Upper lobe of right lung (tissue), 1 donor: ENCODE measurements at regions not wholly inside any gene's neighbourhood (a gene's known extent, or its start where the extent isn't known, plus 50 kb on each side); places are given as distances from the start of the nearest gene placed in this dataset.

Experiments used
- ATAC-seq: fragments of 200-7000 bp; cut with Tn5 transposase; one replicate; pipeline ENCODE4 v1.9.1; 2020; ENCODE audit warnings: mild to moderate bottlenecking, moderate library complexity
- DNase-seq: peaks from one replicate; pipeline ENCODE4 v3.0.0-alpha.2; 2020
- H3K27ac ChIP-seq: fragments of 200-600 bp; one replicate; pipeline ENCODE4 v1.8.0; 2022
- H3K27me3 ChIP-seq: fragments of 200-600 bp; one replicate; pipeline ENCODE4 v1.8.0; 2022; ENCODE audit warnings: mild to moderate bottlenecking
- H3K36me3 ChIP-seq: fragments of 200-600 bp; one replicate; pipeline ENCODE4 v1.8.0; 2022
- H3K4me1 ChIP-seq: fragments of 200-600 bp; one replicate; pipeline ENCODE4 v1.8.0; 2022
- H3K4me3 ChIP-seq: fragments of 200-600 bp; one replicate; pipeline ENCODE4 v1.8.0; 2022; ENCODE audit warnings: mild to moderate bottlenecking
- H3K9me3 ChIP-seq: fragments of 200-600 bp; one replicate; pipeline ENCODE4 v1.8.0; 2022
- intact Hi-C: fragments of 100-400 bp; cut with DNase I; formaldehyde crosslinking; loops from one replicate; pipeline ENCODE4 v1.11.0; 2022
- TF ChIP-seq, protein P1 (sequence below): fragments of 200-600 bp; IDR thresholded peaks from one replicate; pipeline ENCODE4 v1.8.0; 2022; ENCODE audit warnings: antibody characterized with exemption
- donor health status: DM: no; HTN: yes; CAD: no; lungs with severe emphysema.

DNA sequence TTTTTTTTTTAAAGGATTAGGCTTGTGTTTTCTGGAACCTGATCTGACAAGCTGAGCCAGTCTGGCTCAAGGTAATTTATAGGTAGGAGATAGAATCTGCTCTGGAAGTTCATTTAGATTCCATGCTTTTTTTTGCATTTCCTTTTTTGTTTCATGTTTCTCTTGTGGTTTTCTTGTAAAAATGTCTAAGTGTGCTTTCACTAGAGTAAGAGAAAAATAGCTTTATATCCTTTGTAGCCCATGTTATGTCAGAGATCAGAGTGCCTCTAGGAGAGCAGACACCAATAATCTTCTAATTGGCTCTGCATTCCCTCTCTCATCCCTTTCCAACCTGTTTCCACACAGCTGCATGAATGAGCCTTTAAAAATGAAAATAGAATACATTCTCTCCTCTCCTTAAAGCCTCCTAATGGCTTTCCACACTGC, 389.8 kb upstream of the KCNMB2 start:
- no peaks in the 10 kb centered on the region for H3K4me1 ChIP-seq
- H3K4me3 ChIP-seq, result no peak overlapping the region
- H3K27me3 ChIP-seq, result no peaks in the 10 kb centered on the region
- H3K36me3 ChIP-seq, result no peaks in the 10 kb centered on the region
- intact Hi-C loops, result no loop called here
- no peak overlapping the region for H3K27ac ChIP-seq
- ATAC-seq (no peak), DNase-seq (no peak)
- H3K9me3 ChIP-seq, result no peaks in the 10 kb centered on the region
- TF ChIP-seq, protein P1, sequence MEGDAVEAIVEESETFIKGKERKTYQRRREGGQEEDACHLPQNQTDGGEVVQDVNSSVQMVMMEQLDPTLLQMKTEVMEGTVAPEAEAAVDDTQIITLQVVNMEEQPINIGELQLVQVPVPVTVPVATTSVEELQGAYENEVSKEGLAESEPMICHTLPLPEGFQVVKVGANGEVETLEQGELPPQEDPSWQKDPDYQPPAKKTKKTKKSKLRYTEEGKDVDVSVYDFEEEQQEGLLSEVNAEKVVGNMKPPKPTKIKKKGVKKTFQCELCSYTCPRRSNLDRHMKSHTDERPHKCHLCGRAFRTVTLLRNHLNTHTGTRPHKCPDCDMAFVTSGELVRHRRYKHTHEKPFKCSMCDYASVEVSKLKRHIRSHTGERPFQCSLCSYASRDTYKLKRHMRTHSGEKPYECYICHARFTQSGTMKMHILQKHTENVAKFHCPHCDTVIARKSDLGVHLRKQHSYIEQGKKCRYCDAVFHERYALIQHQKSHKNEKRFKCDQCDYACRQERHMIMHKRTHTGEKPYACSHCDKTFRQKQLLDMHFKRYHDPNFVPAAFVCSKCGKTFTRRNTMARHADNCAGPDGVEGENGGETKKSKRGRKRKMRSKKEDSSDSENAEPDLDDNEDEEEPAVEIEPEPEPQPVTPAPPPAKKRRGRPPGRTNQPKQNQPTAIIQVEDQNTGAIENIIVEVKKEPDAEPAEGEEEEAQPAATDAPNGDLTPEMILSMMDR, result no peak

DNA sequence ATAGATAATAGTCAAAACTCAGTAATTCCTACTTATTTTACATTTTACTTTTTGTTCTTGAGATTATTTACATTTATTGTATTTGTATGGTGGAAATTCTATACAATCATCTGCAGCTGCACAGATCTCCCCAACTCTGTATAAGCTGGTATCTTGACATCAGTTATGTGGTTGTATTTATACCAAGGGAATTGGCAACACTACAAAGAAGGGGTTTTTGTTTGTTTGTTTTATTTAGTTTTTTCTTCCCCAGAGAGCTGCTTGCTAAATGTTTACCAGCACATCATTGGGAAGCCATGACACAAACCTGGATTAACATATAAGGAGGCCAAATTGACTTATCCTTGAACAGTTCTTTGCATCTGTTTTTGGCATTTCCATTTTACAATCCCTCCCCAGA, 389.2 kb upstream of the KCNMB2 start:
- no peak for DNase-seq
- no peaks in the 10 kb centered on the region for H3K36me3 ChIP-seq
- H3K27me3 ChIP-seq, result no peaks in the 10 kb centered on the region
- ATAC-seq, result no peak
- TF ChIP-seq, protein P1, result no peak
- no peak overlapping the region for H3K27ac ChIP-seq
- no peak overlapping the region for H3K4me3 ChIP-seq
- no peaks in the 10 kb centered on the region for H3K4me1 ChIP-seq
- H3K9me3 ChIP-seq, result no peaks in the 10 kb centered on the region
- intact Hi-C loops, result no loop called here

DNA sequence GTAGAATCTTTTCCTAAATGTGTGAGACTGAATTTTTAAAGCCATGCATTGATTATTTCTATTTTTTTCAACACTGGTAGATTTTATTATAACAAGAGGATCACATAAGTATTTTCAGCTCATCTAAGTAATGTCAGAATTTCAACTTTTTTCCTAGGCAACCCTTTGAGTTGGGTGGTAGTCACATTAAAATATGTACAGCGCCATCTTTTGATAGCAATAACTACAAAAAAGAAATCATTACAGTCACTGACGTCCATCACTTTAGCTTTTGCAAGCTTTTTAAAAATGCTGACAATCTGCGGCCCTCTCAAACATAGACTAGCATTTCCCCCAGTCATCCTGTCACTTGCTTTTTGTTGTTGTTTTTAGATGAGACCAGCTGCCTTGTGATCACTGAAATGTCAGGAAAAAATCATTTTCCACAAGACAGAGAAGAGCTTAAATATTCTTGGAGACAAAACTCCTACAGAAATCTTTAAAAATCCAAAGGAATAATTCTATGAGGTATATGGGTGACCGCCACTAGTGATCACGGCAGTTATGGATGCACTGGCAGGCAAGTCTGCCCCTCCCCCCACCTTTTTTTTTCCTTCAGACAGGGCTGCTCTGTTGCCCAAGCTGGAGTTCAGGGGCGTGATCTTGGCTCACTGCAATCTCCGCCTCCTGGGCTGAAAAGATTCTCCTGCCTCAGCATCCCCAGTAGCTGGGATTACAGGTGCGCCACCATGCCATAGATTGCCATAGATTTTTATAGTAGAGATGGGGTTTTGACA, 384.0 kb upstream of the KCNMB2 start:
- ATAC-seq, result no peak
- Histone ChIP-seq H3K4me3 (no peak overlapping the region), H3K9me3 (no peaks in the 10 kb centered on the region), H3K36me3 (no peaks in the 10 kb centered on the region), H3K27me3 (no peaks in the 10 kb centered on the region), H3K27ac (no peak overlapping the region), H3K4me1 (no peaks in the 10 kb centered on the region)
- TF ChIP-seq, protein P1, result no peak
- intact Hi-C loops, result no loop called here
- no peak for DNase-seq

DNA sequence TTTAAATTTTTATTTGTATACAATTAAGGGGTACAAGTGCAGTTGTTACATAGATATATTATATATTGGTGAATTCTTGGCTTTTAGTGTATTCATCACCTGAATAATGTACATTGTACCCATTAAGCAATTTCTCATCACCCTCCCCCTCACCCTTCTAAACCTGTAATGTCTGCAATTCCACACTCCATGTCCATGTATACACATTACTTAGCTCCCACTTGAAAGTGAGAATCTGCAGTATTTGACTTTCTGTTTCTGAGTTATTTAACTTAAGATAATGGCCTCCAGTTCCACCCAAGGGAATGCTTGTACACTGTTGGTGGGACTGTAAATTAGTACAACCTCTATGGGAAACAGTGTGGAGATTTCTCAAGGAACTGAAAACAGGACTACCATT, 383.2 kb upstream of the KCNMB2 start:
- Histone ChIP-seq H3K27me3 (no peaks in the 10 kb centered on the region), H3K36me3 (no peaks in the 10 kb centered on the region), H3K27ac (no peak overlapping the region), H3K4me3 (no peak overlapping the region), H3K9me3 (no peaks in the 10 kb centered on the region), H3K4me1 (no peaks in the 10 kb centered on the region)
- TF ChIP-seq, protein P1, result no peak
- DNase-seq (no peak), ATAC-seq (no peak)
- intact Hi-C loops, result no loop called here

DNA sequence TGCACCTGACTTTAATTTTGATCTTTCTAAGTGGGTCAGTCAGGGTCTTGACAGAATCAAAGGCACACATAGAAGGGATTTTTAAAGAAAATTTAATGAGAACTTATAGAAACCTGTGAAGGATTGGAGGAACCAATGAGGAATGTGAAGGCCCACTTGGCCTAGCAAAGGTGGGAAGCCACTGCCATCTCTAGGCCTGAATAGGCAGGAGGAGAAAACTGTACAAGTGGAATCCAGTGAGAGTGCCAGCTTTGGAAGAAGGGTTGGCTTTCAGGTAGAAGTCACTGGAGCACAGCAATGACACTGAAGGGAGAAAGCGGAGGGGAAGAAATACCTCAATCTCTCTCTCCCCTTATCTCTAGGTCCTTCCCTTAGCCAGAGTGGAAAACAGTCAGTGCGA, 380.7 kb upstream of the KCNMB2 start:
- Histone ChIP-seq H3K36me3 (no peaks in the 10 kb centered on the region), H3K4me3 (no peak overlapping the region), H3K27ac (no peak overlapping the region), H3K4me1 (no peaks in the 10 kb centered on the region), H3K27me3 (no peaks in the 10 kb centered on the region), H3K9me3 (no peaks in the 10 kb centered on the region)
- ATAC-seq (no peak), DNase-seq (no peak)
- TF ChIP-seq, protein P1, result no peak
- intact Hi-C loops, result no loop called here

DNA sequence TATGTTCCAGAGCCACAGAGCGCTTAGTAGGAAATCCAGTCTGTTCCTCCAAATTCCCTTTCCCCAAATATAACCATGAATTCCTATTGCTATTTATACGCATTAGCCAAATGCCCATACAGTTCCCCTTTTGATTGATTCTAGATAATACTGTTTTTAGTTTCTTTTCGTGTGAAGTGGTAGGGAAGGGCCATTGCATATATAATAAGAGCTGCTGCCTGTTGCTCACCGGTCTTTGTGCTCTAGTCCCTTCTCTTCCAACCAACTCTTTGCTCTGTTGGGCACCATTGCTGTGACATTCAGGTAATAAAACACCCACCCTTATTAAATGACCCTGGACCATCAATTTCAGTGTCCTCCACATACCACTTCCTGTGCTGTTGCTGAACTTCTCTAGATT, 379.9 kb upstream of the KCNMB2 start:
- Histone ChIP-seq H3K27ac (no peak overlapping the region), H3K4me3 (no peak overlapping the region), H3K9me3 (no peaks in the 10 kb centered on the region), H3K4me1 (no peaks in the 10 kb centered on the region), H3K27me3 (no peaks in the 10 kb centered on the region), H3K36me3 (no peaks in the 10 kb centered on the region)
- TF ChIP-seq, protein P1, result no peak
- intact Hi-C loops, result no loop called here
- ATAC-seq (no peak), DNase-seq (no peak)
